GM21526 (cell line): ENCODE measurements at regions not wholly inside any gene's neighbourhood (a gene's known extent, or its start where the extent isn't known, plus 50 kb on each side); places are given as distances from the start of the nearest gene placed in this dataset.

Source experiments
- ATAC-seq: cut with Tn5 transposase; IDR thresholded peaks from one replicate; pipeline ENCODE4 v1.9.1; 2021; ENCODE audit warnings: moderate library complexity; ENCODE audit not compliant: unreplicated experiment, low FRiP score

DNA sequence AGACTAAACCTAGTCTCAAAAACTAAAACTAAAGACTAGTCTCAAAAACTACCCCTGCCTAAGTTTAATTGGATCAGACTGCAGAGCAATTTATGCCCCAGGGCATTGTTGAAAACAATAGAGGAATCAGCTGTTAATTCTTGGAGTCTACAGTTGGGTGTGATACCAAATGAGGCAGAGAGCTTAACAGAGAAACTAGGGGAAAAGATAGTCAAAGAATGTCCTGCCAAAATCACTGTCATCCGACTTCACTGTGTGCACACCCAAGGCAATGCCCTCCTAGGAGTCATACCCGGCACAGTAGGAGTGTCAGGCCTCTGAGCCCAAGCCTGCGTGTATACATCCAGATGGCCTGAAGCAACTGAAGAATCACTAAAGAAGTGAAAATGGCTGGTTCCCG, 90.5 kb upstream of the TOMM7 start:
- no peak for ATAC-seq

DNA sequence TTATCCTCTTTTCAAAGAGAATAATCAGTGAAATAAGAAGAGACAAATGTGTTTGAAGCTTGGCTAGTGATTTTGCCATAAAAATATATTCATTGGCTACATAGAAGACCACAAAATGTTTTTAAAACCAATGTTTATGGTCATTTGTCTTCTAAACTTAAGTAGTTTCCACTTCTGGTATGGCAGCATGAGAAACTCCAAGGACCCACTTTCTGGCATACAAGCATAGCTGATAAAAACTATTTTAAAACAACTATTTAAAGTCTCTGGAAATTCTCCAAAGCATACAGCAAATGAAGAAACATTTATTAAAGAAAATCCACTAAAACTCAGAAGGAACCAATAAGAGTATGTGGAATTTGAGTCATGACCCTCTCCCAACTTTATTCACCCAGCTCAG, 89.2 kb upstream of the TOMM7 start:
- ATAC-seq, result no peak

DNA sequence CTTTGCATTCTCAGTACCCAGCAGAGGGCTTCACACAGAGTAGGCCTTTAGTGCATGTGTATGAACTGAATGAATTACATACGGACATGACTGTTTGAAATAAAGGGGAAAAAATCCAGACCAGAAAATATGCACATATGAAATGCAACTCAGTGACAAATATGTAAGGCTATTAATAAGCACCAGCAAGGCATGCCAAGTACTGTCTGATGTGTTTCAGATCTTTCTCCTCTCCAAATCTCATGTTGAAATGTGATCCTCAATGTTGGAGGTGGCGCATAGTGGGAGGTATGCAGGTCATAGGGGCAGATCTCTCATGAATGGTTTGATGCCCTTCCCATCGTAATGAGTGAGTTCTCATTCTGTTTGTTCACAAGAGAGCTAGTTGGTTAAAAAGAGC, 87.3 kb upstream of the TOMM7 start:
- ATAC-seq, result no peak

DNA sequence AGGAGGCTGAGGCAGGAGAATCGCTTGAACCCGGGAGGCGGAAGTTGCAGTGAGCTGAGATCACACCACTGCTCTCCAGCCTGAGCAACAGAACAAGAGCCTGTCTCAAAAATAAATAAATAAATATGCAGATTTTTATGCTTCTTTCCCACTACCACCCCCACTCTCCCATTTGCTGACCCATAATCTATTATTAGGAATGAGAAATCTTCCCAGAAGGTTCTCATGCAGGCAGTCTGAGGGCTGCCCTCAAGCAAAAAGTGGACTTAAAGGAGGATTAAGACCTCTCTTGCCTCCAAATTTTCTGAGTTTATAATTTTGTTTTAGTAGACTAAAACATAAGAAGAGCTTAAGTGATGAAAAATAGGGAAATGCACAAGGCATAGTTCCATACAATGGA, 85.2 kb upstream of the TOMM7 start:
- ATAC-seq, result no peak

DNA sequence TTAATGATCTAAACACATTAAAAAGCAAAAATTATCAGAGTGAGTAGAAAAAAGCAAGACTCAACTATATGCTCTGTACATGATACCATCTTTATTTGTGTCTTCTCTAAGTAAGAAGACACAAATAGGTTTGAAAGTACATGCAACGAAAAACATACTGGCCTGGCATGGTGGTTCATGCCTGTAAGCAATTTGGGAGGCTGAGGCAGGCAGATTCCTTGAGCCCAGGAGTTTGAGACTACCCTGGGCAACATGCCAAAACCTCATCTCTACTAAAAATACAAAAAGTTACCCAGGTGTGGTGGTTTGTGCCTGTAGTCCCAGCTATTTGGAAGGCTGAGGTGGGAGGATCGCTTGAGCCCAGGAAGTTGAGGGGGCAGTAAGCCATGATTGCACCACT, 78.1 kb upstream of the TOMM7 start:
- ATAC-seq, result no peak

DNA sequence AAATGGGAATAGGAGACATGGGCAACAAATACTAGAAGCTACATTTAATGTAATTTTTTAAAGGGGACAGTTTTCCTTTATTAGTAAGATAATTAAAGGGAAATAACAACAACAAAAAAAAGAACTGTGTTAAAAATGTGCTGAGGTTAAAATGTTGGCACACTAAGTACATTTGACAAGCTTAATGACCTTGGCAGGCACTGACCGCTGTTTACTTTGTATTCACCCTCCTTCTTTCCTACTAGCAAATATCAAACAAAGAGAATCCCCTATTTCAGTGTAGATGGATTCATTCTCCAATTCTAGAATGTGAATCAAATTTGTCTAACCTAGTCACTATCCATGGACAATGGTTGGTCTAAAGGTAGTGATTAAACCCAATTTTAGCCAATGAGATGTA, 77.5 kb upstream of the TOMM7 start:
- ATAC-seq, result no peak

DNA sequence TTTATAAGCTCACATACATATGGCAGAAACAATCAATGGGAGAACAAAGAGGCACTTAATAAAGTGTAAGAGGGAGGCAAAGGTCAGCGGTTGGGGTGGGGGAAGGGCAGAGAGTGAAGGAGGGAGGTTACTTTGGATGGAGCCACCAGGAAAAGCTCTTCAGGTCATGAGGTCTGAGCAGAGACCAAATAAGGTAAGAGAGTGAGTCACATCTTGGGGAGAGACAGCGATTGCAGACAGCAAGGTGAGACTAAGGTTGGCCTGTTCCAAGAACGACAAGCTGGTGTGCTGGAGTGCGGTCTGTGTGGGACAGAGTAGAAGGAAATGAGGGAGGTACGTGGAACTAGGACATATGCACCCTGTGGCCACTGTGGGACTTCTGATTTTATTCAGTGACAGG, 74.3 kb upstream of the TOMM7 start:
- ATAC-seq, result no peak

DNA sequence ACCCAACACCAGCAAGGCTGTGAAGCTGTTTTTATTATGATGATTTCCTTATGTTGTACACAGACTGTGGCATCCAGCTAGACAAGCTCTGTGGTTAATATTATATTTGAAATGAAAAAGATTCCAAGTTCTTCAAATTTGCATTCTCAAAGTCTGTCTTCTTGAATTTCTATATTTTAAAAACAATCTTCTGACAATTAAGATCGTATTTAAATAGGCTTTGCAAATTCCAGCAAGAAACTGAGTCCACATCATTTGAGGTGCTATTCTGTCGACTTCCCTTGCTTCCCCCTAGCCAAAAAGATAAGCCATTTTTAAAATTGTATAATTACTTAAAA, 73.1 kb upstream of the TOMM7 start:
- no peak for ATAC-seq

DNA sequence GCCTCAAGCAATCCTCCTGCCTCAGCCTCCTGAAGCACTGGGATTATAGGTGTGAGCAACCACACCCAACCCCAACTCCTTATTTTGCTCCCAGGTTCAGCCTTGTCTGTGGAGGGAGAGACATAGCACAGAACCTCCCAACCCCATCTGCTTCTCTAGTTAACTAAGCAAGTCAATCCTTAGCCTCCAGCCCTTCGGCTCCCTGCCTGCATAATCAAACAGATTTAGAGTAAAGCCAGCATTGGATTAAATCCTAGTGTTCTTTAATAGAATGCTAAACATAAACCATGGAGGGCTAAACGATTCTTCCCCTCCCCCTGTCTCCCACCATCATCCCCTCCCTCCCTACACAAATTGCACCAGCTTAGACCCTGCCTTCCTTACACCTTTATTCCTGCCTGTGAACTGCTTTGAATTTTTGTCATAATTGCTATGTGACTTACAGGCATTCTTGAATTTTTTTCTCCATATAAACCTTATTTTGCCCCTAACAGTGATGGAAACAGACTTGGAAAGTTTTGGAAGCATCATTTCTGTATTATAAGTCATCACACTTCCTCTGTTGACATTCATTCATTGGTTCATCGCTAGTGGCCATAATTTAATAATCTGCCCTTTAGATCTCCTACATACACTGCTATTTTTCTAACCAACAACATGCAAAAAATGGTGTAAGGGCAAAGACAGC, 72.6 kb upstream of the TOMM7 start:
- no peak for ATAC-seq

DNA sequence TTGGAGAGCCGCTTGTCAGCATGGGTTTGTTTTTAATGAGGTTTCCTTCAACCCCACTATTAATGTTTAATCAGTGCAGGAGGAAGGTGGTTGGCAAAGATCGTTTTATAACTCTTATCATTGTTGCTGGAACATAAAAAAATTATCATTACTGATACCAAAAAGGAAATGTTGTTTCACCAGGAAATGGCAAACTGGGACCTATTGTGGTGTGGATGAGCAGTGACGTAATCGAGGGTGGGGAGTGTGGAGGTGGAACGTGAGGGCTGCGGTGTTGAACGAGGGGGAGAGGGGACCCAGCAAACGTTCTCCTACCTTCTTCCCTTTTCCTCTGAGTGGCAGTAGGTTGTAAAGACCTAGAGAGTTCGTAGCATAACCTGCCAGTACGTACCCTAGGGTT, 71.9 kb upstream of the TOMM7 start:
- ATAC-seq, result no peak

DNA sequence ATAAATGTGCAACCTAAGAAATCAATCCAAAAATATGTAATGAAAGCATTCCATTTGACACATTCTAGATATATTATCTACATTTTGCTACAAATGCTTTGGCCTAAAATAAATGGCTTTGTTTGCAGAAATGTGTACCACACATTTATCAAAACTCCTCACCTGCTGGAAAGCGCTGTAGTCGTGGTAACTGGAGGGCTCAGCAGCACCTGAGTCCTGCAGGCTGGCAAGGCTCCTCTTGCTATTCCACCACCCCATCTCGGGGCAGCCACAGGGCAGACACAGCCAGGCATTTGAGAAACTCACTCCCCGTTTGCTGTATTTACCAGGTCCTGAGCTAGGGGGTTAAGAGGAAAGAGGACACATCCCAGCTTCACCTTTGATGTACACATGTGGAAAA, 68.1 kb upstream of the TOMM7 start:
- no peak for ATAC-seq

DNA sequence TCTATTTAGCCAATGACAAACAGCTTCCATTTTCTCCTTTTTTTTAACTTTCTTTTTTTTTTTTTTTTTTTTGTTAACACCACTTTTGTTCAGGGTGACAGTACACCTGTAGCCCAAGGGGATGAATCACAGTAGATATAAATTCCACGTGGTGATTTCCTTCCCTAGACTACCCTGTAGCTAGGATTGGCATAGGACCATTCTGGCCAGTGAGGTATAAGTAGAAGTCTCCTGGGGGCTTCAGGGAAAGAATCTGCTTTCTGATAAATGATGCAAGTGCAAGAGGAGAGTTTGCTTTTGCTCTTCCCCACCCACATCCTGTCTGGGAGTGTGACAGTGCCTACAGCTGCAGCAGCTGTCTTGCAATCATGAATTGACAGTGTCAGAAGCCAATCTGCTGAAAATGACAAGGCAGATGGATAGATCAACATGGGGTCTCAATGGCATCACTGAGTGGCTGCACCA, 63.2 kb upstream of the TOMM7 start:
- peak; percentile 96 for ATAC-seq

DNA sequence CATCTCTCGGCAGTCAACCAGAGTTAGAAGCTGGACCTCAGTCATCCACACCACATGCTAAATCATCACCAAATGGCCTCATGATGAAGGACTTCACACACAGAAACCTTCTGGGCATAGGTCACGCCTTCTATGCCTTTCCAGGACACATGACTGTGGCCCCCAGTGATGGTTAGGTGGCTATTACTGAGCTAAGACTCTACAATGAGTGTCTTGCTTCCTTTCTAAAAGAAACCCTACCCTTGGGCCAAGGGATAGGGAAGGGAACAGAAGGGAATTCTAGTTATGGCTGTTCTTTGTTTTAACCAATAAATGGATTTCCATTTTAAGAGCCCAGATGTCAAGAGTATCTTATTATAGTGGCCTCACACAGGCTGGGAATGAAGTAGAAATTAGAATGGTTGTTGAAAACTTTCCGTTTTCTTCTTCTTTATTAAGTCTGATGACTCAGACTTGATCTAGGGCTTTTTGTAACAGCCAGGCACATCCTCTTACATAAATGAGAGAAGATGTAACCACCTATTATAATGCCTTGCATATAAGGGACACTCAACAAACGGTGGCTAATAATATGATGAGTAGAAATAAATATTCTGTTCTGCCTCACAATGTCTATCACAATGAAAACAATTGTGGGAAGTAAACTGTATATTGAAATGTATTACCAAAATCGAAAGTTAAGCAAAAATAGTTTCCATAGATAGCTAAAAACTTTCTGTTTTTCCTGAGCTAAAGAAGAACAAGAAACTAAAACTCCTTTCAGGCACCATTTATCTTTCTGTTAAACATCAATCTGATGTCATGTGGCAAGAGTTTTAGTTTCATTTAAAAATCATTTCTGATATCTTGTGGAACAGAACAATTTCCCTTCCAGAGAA, 62.5 kb upstream of the TOMM7 start:
- peak; percentile 41 for ATAC-seq

DNA sequence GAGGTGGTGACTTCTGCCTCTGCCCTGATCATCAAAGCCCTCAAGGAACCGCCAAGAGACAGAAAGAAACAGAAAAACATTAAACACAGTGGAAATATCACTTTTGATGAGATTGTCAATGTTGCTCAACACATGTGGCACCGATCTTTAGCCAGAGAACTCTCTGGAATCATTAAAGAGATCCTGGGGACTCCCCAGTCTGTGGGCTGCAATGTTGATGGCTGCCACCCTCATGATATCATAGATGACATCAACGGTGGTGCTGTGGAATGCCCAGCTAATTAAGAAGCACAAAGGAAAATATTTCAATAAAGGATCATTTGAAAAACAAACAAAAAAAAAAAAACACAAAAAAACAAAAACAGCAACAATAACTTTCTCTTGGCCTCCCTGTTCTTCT, 59.5 kb upstream of the TOMM7 start:
- no peak for ATAC-seq

DNA sequence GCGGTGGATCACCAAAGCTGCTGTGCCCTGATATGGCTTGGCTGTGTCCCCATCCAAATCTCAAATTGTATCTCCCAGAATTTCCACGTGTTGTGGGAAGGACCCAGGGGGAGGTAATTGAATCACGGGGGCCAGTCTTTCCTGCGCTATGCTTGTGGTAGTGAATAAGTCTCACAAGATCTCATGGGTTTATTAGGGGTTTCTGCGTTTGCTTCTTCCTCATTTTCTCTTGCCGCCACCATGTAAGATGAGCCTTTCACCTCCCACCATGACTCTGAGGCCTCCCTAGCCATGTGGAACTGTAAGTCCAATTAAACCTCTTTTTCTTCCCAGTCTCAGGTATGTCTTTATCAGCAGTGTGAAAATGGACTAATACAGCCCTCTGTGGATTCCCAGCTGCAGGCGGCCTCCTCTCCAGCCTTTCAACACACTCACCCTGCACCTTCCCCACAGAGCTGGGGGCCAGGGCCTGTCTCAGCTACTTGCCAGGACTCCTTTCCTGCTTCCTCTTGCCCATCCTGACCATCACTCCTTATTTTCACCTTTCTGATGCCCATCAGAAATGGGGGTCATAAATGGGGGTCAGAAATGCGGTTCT, 57.2 kb upstream of the TOMM7 start:
- no peak for ATAC-seq

DNA sequence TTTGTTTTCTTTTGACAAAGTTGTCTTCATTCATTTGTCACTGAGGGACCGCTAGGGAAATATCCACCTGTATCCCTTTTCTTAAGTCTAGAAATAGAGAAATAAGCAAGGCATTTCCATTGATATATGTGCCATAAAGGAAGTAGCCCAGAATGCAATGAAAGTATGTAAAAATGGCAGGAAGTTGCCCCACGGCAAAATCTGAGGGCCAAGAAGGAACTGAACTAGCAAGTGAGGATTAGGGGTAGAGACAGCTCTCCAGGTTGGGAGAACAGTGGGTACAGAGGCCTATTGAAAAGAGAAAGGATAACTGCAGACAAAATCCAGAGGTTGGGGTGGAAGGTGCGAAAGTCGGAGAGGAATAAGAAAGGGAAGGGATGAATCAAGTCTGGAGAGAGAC, 56.6 kb upstream of the TOMM7 start:
- ATAC-seq, result no peak

DNA sequence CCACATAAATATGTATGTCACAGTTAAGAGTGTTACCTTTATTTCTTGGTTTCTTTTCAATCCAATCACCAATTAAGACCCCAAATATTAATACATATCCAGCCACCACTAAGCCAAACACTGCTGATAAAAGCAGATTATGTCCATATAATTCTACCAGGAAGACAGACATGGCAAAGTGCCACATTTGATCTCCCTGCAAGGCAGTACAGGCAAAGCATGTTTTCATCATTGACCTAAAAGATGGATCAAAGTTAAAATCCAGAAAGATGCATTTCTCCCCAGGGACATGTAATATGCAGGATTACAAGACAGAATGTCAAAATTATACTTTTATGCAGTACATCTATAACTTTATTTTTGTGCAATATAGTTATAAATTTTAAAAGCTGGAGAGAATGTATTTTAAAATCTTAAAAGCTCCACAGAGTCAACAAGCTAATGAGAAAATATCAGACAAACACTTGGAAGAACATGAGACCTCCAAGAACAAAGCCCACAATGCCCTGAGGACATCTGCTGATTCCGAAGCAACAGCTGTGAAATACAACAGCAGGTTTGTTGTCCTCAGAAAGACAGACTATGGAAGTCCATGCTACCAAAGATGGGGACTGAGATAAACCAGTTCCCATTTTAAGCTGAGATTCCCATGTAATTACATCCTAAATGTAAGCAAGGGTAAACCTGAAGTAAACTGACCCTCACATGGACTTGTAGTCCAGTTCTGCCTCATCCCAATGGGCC, 54.5 kb upstream of the TOMM7 start:
- no peak for ATAC-seq

DNA sequence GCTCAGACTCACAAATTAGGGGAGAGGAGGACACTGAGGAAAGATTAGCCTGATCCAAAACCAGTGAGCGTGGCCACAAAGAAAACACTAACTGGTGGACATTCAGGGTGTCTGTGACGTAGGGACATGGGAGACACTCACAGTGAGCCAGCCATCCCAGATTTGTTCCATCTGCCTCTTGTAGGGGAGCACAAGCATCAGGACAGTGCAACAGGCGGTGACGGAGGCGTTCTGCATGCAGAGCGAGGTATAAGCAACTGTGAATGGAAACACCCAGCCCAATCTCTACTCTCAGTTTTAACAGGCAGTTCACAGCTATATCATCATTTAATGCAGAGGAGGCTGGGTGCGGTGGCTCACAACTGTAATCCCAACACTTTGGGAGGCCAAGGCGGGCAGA, 52.8 kb upstream of the TOMM7 start:
- no peak for ATAC-seq

DNA sequence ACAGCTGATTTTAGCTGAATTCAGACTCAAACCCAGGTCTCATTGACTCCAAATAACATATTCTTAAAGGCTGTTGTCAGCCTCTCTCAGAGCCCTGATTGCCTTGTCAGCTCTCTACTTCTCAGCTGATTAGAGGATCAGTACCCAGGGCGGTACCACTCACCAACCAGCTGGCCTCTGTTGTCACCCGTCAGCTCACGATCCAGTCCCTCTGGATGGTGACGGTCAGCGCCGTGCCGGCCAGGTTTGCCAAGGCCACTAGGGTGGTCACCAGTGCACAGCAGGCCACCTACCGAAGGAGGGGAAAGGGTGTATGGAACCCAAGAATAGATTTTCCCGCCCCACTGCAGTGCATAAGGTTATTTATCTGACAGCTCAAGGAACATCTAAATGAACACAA, 52.3 kb upstream of the TOMM7 start:
- no peak for ATAC-seq
